ENCODE measurements at regions not wholly inside any gene's neighbourhood (a gene's known extent, or its start where the extent isn't known, plus 50 kb on each side); places are given as distances from the start of the nearest gene placed in this dataset.

GRCh38 chr1:36652586-36652985 is 169.9 kb upstream of the CSF3R start:
- TF ChIP-seq EP300 (IDR thresholded peaks at IDR 0.05; ENCODE audit: low read depth) (no peak), CTCF (IDR thresholded peaks at IDR 0.05) (no peak), POLR2A (IDR thresholded peaks at IDR 0.05) (no peak), POLR2AphosphoS5 (IDR thresholded peaks at IDR 0.05) (no peak)
- DNase-seq = no peak
- WGBS, 2 donors (ENCODE audit: low coverage in 1 of 2) = 71 to 84% methylated on average over 2 of the region's 2 CpGs
- no peak overlapping the region for H3K27ac ChIP-seq
- no peak overlapping the region for H3K4me3 ChIP-seq
- in situ Hi-C loops (cut with MboI; ENCODE audit: low pct_ligation_motif_present in 1 of 4, low pct_unique_long_range_greater_than_20kb in 1 of 4, low sequenced_read_pairs in 3 of 4) (no loop called here), intact Hi-C loops (cut with DNase I; ENCODE audit: low total_unique reads) (no loop called here)
- no peaks in the 10 kb centered on the region for H3K9me3 ChIP-seq
- no peaks in the 10 kb centered on the region for H3K4me1 ChIP-seq
- H3K36me3 ChIP-seq = no peaks in the 10 kb centered on the region
- peaks cover 22% of the 10 kb centered on the region for H3K27me3 ChIP-seq

DNA sequence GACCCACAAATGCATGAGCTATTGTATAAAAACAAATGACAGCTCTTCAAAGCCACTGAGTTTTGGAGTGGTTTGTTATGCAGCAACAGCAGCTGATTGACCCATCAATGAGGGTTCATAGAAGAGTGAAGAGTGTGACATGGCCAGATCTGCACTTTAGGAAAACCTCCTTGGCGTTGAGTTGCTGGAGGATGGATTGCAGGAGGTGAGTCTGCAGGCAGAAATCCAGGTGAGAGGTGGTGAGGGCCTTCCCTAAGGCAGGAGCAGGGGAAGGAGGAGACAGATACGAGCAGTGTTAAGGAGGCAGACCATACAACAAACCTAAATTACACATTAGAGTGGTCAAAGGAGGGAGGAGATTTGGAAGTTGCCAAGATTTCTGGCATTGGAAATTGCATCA is 169.3 kb upstream of the CSF3R start:
- Histone ChIP-seq H3K36me3 (no peaks in the 10 kb centered on the region), H3K4me3 (no peak overlapping the region), H3K27ac (no peak overlapping the region), H3K4me1 (no peaks in the 10 kb centered on the region), H3K9me3 (no peaks in the 10 kb centered on the region), H3K27me3 (peaks cover 23% of the 10 kb centered on the region)
- in situ Hi-C loops (cut with MboI; ENCODE audit: low pct_ligation_motif_present in 1 of 4, low pct_unique_long_range_greater_than_20kb in 1 of 4, low sequenced_read_pairs in 3 of 4) (no loop called here), intact Hi-C loops (cut with DNase I; ENCODE audit: low total_unique reads) (no loop called here)
- TF ChIP-seq EP300 (IDR thresholded peaks at IDR 0.05; ENCODE audit: low read depth) (no peak), CTCF (IDR thresholded peaks at IDR 0.05) (no peak)
- DNase-seq = no peak
- WGBS, 2 donors (ENCODE audit: low coverage in 1 of 2) = 50 to 65% methylated on average over 1 to 2 of the region's 2 CpGs

- H3K4me1 ChIP-seq = no peaks in the 10 kb centered on the region
- in situ Hi-C loops (cut with MboI; ENCODE audit: low pct_ligation_motif_present in 1 of 4, low pct_unique_long_range_greater_than_20kb in 1 of 4, low sequenced_read_pairs in 3 of 4) (no loop called here), intact Hi-C loops (cut with DNase I; ENCODE audit: low total_unique reads) (no loop called here)
- no peaks in the 10 kb centered on the region for H3K9me3 ChIP-seq
- 63 to 81% methylated on average over 3 of the region's 3 CpGs for WGBS, 2 donors (ENCODE audit: low coverage in 1 of 2)
- no peak for TF ChIP-seq POLR2A (IDR thresholded peaks at IDR 0.05)
- no peak for TF ChIP-seq EP300 (IDR thresholded peaks at IDR 0.05; ENCODE audit: low read depth)
- TF ChIP-seq CTCF (IDR thresholded peaks at IDR 0.05) = no peak
- TF ChIP-seq POLR2AphosphoS5 (IDR thresholded peaks at IDR 0.05) = no peak
- DNase-seq = no peak
- no peak overlapping the region for H3K4me3 ChIP-seq
- H3K27ac ChIP-seq = no peak overlapping the region
- H3K27me3 ChIP-seq = peaks cover 23% of the 10 kb centered on the region
- no peaks in the 10 kb centered on the region for H3K36me3 ChIP-seq
These were observed 168.6 kb upstream of the CSF3R start for GRCh38 chr1:36651176-36651910.

DNA sequence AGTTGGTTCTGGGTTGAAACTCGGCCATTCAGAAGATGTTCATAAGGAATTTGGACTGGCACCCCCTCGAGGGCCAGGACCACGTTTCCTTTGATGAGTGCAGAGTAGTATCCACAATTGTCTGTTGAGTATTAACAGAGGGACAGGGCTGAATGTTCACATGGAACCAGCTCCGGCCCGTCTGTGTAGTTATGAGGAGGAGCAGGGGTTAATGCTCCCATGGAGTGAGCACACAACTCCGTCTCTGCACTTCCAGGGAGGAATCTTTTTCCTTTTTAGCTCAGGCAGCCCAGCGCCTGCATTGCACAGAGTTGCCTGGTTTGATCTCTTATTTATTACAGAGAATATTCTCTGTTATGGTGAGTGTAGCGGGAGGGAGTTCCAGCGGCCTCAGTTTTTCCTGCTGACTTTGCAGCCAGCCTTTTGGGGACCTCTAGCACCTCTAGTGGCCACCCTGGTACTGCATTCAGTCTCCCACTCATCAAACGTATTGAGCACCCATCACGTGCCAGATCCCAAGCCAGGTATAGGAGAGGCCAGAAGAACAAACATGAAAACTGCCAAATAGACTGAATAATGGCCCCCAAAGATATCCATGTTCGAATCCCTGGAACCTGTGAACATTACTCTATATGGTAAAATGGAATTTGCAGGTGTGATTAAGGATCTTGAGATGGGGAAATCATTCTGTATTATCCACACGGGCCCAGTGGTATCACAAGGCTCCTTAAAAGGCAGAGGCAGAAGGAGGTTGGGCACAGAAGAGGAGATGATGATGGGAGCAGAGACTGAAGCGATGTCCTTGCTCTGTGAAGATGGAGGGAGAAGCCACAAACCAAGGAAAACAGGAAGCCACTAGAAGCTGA is 167.7 kb upstream of the CSF3R start:
- Histone ChIP-seq H3K27me3 (peaks cover 23% of the 10 kb centered on the region), H3K27ac (no peak overlapping the region), H3K4me3 (no peak overlapping the region), H3K9me3 (no peaks in the 10 kb centered on the region), H3K36me3 (no peaks in the 10 kb centered on the region), H3K4me1 (no peaks in the 10 kb centered on the region)
- DNase-seq = peak; percentile 70
- intact Hi-C loops (cut with DNase I; ENCODE audit: low total_unique reads) = no loop called here
- 33 to 36% methylated on average over 3 to 14 of the region's 14 CpGs for WGBS, 2 donors (ENCODE audit: low coverage in 1 of 2)
- TF ChIP-seq CTCF (IDR thresholded peaks at IDR 0.05) (peak; percentile 57 to 91 (median 85)), POLR2AphosphoS5 (IDR thresholded peaks at IDR 0.05) (no peak)
- in situ Hi-C loops (cut with MboI; ENCODE audit: low pct_ligation_motif_present in 1 of 4, low pct_unique_long_range_greater_than_20kb in 1 of 4, low sequenced_read_pairs in 3 of 4) = no loop called here

Data from transverse colon (tissue), 4 donors.